ENCODE measurements at regions not wholly inside any gene's neighbourhood (a gene's known extent, or its start where the extent isn't known, plus 50 kb on each side); places are given as distances from the start of the nearest gene placed in this dataset.

GRCh38 chr6:105499136-105499870 is 96.4 kb upstream of the PREP start:
- TF ChIP-seq EZH2 (IDR thresholded peaks at IDR 0.05) (no peak), CTCF (IDR thresholded peaks at IDR 0.05) (no peak), EZH2phosphoT487 (IDR thresholded peaks at IDR 0.05) (no peak)

Measured in neural progenitor cell (in vitro differentiated cells).